ENCODE measurements at regions not wholly inside any gene's neighbourhood (a gene's known extent, or its start where the extent isn't known, plus 50 kb on each side); places are given as distances from the start of the nearest gene placed in this dataset.

DNA sequence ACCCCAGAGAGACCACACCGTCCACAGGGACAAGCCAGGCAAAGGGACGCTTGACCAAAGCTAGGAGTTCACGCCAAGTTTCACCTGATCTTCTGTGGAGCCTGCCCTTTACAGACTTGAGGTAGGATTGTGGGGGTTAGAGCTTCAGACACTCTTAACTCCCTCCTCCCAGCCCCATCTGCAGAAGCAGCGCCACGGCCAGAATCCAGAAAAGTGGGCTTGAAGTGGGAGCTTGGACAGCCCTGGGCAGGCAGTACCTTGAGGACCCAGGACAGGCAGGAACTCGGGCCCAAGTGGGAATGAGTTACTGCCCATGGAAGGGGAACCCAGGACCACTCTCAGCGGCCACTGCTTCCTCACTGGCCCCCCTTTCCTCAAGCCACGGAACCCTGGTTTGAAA, 695.9 kb downstream of the TBC1D22A start:
- no peak for DNase-seq (ENCODE audit: low read depth in 2 of 2, low spot score in 1 of 2)

DNA sequence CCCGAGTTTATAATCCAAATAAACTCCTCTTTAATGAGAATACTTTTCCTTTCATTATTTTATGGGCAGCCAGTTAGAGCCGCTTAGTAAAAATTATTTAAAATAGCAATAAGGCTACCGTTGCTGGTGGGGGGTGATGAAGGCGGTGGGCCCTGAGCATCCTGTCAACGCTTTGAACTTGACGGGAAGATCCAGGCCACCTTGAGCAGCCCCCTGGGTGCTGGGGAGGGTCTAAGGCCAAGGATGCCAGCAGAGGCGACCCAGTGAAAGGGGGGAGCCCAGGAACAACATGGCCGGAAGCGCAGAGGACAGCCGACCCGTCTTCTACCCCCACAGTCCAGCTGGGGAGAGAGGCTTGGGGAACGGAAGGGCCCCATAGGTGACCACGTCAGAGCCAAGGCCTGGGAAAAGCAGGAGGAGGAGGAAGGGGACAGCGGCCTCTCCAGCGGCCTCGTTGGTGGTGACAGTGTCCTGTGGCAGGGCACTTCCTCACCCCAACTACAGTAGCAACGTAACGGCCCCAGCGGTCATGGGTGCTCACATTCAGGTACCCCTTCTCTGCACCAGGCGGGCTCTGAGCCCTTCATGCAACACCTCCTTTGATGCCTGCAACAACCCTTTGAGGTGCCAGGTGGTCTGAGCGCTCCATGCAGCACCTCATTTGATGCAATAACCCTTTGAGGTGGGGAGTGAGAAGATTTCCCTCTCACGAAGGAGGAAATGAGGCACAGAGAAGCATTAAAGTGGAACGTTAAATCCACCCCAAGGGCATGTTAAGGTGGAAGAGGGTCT, 695.3 kb downstream of the TBC1D22A start:
- DNase-seq (ENCODE audit: low read depth in 2 of 2, low spot score in 1 of 2): no peak

DNA sequence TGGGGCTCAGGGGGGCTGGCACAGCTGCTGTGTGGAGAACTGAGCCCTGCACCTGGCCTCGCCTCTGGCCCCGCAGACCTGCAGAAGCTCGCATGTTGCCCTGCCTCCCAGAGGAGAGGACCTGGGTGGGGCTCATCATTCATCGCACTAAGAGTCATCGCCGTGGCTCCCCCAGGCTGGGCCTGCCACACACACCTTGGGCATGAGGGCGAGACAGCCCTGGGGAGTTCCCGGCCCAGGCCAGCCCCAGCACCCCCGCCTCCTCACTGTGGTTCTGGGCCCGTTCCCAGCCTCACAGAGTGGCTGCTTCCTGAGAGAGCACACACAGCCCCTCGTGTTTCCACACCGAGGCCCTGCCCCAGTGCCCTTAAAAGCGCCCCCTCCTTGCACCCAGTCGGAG, 694.6 kb downstream of the TBC1D22A start:
- DNase-seq (ENCODE audit: low read depth in 2 of 2, low spot score in 1 of 2): no peak

- DNase-seq (ENCODE audit: low read depth in 2 of 2, low spot score in 1 of 2): no peak
These were observed 693.6 kb downstream of the TBC1D22A start for GRCh38 chr22:47456031-47456430.

GRCh38 chr22:47453049-47453448, 690.6 kb downstream of the TBC1D22A start:
- DNase-seq (ENCODE audit: low read depth in 2 of 2, low spot score in 1 of 2): no peak

DNA sequence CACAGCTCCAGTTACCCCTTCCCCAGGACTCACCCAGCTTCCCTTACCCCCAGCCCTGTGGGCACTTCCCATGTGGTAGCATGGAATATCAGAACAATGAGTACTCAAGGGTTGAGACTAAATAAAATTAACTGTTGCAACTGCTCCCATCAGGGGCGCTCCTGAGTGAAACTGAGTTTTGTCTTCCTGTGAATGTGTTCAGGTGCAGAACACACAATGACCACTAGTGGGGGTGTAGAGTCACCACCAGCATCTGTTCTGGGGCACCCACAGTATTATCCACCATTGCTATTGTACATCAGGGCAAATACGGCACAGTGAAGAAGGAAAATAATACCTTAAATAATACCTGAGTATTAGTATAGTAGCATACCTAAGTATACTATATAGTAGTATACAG, 689.7 kb downstream of the TBC1D22A start:
- DNase-seq (ENCODE audit: low read depth in 2 of 2, low spot score in 1 of 2): no peak

DNA sequence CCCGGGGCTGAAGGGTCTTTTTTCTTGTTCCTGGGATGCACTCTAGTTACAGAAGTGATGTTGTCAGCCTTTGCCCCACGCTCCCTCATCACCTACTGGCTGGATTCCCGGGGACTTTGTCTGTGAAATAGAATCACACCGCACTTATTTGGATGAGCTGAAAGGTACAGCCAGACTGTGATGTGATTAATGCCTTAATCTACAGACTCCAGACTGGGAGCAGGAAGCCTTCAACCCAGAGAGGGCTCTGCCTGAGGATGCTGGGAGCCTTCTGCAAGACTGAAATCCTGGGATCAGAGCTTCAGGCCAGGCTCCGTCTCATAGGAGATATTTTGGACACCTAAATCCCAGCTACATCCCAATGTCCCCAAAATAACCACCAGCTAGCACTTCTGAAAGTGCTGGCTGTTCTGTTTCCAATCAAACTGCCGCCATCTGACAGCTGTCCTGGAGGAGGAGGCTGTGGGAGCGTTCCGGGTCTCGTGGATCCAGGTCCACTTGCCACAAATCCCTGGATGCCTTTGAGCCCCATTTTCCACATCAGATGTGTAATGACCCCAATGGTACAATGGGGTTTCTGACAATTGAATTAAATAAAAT, 688.5 kb downstream of the TBC1D22A start:
- no peak for DNase-seq (ENCODE audit: low read depth in 2 of 2, low spot score in 1 of 2)

DNA sequence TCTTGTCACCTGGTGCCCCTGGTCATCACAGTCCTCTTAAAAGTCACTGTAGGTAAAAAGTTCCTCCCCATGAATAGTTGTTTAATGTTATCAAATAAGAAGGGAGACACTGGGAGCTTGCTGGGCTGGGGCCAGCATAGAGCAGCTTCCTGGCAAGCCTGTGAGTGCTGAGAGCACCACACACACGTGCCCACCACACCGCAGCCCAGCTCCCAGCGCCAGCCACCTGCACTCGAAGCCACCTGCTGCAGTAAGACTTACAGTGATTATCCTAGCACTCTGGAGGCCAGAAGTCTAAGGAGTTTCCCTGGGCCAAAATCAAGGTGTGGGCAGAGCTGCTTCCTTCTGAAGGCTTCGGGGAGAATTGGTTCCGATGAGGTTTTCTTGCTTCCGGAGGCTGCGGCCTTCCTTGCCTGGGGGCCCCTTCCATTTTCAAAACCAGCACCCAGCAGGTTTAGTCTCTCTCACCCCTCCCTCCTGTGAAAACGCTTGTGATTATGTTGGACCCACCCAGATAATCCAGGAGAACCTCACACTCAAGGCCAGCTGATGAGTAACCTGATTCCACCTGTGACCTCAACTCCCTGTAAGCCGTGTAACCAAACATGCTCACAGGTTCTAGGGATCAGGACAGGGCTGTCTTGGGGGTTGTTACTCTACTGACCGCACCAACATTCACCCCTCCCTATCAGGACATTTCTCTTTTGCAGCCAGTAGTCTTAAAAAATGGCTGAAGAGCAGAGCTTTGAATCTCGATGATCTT, 687.2 kb downstream of the TBC1D22A start:
- no peak for DNase-seq (ENCODE audit: low read depth in 2 of 2, low spot score in 1 of 2)

DNA sequence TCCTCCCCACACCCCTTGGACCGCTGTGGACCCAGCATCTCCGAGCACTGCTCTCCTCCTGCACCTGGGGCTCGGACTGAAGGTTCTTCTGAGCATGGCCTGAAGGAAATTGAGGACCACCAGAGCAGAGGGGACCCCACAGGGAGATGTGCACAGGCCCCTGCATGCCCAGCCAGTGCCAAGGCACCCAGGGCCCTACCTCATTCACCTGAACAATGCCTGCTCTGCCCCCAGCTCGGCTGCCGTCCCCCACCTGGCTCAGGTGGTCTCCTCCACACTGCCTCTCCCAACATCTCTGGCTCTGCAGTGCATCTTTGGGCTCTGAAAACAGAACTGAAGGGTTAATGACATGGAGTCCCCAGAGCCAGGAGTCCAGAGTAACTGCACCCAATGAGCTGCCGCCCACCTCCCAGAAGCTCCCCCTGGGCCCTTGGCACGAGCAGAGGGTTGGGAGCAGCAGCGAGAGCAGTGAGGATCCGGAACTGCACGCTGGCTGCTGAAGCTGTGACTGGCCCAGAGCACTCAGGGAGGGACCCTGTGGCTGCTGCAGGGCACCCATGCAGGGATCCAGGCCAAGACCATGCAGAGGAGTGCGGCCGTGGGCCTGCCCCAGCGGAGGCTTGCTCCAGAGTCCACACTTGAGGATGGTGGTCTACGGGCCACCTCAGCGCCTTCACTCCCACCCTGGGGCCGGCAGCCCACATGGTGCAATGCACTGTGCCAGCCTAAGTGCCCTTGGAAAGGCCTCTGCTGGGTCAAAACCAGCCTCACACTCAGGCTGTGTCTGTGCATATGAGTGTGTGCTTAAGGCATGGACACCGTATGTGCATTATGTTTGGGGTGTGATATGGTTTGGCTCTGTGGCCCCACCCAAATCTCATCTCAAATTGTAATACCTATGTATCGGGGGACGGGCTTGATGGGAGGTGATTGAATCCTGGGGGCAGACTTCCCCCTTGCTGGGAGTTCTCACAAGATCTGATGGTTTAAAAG, 686.1 kb downstream of the TBC1D22A start:
- no peak for DNase-seq (ENCODE audit: low read depth in 2 of 2, low spot score in 1 of 2)

DNA sequence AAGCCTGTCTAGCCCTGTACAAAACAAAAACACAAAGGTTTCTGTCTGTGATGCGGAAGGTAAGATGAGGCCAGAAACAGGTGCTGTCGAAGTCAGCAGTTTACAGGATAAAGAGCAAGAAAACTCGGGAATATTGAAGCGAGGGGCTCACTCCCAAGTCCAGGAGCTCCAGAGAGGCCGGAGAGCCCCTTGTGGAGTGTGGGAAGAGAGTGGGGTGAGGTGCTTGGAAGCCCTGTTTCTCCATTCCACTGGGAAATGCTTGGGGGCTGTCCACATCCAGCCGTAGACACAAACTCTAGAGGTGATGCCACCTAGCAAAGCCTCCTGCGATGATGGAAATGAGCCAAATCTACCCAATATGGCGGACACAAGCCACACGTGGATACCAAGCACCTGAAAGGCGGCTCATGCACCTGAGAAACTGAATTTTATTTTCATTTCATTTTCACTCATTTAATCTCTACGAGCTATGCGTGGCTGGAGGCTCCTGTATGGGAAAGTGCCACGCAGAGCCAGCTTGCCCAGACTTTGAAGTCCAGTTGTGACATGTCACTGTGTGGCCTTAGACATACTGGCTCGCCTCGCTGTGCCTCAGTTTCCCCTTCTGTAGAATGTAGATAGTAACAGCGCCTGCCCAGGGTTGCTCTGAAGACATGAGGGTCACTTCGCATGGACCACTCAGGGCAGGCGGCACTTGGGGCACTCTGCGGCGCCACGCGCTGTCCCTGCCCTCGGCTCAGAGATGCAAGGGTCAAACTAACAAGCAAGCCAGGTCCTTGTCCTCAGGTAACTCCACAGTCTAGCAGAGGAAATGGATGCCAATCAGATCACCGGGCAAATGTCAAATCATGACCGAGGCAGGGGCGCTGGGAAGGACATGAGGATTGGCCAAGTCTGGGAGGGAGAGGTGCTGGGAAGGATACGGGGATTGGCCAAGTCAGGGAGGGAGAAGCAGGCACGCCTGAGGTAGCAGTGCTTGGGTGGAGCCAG, 684.7 kb downstream of the TBC1D22A start:
- DNase-seq (ENCODE audit: low read depth in 2 of 2, low spot score in 1 of 2): no peak

GRCh38 chr22:47446331-47446730, 683.9 kb downstream of the TBC1D22A start:
- DNase-seq (ENCODE audit: low read depth in 2 of 2, low spot score in 1 of 2): no peak

GRCh38 chr22:47445716-47446290, 683.4 kb downstream of the TBC1D22A start:
- no peak for DNase-seq (ENCODE audit: low read depth in 2 of 2, low spot score in 1 of 2)

- DNase-seq (ENCODE audit: low read depth in 2 of 2, low spot score in 1 of 2): no peak
These were observed 682.8 kb downstream of the TBC1D22A start for GRCh38 chr22:47445212-47445611.

DNA sequence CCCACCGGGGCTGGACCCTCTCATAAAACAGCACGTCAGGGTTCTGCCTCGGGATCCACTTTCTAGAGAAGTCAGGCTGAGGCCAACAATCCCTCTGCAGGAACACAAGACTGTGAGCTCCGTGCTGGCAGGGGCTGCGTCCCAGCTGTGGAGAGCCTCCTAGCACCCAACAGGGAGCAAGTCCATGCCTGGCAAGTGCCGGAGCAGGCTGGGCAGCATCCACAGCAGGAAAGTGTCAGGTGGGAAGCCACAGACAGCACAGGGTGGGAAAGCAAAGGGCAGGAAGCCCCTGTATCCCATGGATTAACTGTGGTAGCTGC, 682.3 kb downstream of the TBC1D22A start:
- DNase-seq (ENCODE audit: low read depth in 2 of 2, low spot score in 1 of 2): no peak

GRCh38 chr22:47443836-47444745, 681.6 kb downstream of the TBC1D22A start:
- DNase-seq (ENCODE audit: low read depth in 2 of 2, low spot score in 1 of 2): no peak

DNA sequence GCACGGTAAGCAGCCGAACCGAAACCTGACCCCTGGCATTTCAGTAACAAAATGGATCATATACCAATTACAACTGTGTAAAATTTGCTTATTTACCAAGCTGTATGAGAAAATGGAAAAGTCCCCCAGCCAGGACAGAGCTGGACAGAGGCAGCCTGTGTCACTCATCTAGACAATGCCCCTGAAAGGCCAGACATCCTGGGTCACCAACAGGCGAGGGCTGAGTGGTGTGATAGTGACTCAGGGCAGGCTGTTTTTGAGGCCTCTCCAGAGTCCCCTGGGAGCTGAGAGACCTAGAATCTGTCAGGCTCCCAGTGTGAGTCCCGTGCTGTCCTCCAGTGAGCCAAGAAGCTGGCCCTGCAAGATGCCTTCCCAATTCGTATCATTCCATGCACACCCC, 680.4 kb downstream of the TBC1D22A start:
- DNase-seq (ENCODE audit: low read depth in 2 of 2, low spot score in 1 of 2): no peak

GRCh38 chr22:47439643-47440265, 677.3 kb downstream of the TBC1D22A start:
- no peak for DNase-seq (ENCODE audit: low read depth in 2 of 2, low spot score in 1 of 2)

DNA sequence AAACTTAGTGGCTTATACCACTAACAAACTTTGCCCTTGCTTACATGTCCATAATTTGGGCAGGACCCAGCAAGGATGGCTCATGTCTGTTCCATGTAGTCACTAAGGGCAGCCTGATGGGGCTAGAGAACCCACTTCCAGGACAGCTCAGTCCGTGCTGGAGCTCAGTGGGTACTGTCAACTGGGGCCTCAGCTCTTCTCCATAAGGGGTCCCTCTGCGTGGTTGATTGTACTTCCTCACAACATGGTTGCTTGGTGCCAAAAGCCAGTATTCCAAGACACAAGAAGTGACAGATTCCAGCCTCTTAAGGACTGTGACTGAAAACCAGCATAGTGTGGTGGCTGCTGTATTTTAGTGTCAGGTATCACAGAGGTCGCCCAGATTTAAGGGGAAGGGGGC, 675.2 kb downstream of the TBC1D22A start:
- no peak for DNase-seq (ENCODE audit: low read depth in 2 of 2, low spot score in 1 of 2)

All from stimulated activated CD8-positive, alpha-beta memory T cell treated with anti-CD3 and anti-CD28 coated beads, Interleukin-4, amount 100 ng/mL, for 4 hours (primary cell).